Limb (tissue), 2 donors: ENCODE measurements at regions not wholly inside any gene's neighbourhood (a gene's known extent, or its start where the extent isn't known, plus 50 kb on each side); places are given as distances from the start of the nearest gene placed in this dataset.
A peak's percentile ranks its signal among the peaks of the same experiment; 100 is the strongest.
"Not testable (repeated sequence)": the region's sequence is repeated elsewhere in the genome, so short reads cannot be mapped to it uniquely, and the experiment has no call there.

Experiments used
- DNase-seq, 2 donors: peaks; one replicate each; pipeline ENCODE4 v3.0.0-alpha.2; 2016; ENCODE audit errors: extremely low spot score in 2 of 2

- no peak for DNase-seq
Observed at GRCh38 chr9:12391839-12392509, 301.2 kb upstream of the TYRP1 start.

- DNase-seq: no peak
Observed at GRCh38 chr9:12394105-12394504, 299.1 kb upstream of the TYRP1 start.

- no peak for DNase-seq
Observed at GRCh38 chr9:12403721-12404120, 289.5 kb upstream of the TYRP1 start.

- DNase-seq: no peak
Observed at GRCh38 chr9:12413986-12414385, 279.2 kb upstream of the TYRP1 start.

DNA sequence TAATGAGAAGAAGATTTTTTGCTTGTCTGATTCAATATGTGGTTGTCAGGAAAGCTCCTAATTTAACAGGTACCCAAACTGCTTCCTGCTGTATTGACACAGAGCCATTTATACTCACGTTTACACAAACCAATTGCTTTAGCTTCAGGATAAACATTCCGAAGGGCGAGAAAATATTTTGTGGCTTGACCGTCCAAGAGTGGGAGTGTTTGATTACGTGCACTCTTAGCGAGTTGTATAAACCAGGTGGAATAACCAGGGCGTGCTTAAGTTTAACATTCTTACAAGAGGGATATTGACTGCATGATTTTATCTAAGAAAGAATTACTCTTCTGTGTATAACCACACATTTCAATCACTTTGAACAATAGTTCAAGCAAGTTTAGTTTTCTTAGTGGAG is 278.7 kb upstream of the TYRP1 start:
- no peak for DNase-seq

GRCh38 chr9:12415361-12415760 is 277.8 kb upstream of the TYRP1 start:
- no peak for DNase-seq

GRCh38 chr9:12416716-12417115 is 276.5 kb upstream of the TYRP1 start:
- no peak for DNase-seq

DNA sequence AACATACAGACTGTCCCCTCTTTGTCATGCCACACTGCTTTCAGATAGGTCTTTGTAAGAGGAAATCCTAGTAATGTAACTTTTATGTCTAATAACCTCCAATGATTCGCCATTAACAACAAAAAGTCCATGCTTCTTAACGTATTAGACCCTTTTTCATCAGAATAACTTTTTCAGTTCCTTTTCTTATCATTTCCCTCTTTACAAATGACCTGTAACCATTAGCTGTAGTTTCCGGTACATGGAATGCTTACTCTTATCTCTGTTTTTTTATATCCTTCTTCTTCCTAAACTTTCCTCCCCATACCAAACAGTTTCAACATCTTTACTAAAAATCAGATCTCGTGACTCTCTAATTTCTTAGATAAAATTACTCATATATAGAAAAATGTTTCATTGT is 268.9 kb upstream of the TYRP1 start:
- DNase-seq: no peak

DNA sequence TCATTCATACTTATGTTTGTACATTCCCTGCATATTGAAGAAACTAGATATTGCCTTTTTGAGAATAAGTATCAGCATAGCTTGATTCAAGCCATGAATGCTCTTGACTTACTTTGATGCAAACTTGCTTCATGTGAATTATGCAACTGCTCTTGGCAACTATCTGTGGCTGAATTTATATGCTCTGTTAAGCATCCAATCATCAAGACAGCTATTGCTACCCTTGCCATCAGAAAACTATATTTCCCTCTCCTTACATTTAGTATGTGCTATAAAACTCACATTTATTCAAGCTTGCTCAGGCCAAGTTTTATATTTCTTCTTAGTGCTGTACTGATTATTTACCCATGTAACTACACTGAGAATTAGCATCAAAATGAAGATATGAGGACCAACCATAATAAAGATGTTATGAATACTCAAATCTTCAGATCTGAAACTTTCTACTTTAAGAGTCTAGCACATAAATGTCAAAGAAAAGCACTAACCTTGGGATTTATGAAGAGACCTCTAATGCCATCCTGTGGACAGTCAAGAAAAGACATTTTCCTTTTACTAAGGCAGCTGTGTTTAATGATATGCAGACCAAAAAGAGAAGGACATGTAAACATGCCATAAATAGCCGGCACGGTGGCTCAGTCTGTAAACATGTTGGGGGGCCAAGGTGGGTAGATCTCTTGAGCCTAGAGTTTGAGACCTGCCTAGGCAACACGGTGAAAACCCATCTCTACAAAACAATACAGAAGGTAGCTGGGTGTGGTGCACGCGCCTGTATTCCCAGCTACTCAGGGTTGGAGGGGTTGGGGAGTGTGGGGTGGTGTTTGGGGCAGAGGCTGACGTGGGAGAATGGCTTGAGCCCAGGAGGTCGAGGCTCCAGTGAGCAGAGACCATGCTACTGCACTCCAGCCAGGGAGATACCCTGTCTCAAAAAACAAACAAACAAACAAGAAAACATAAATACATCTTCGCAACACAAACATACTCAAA is 267.0 kb upstream of the TYRP1 start:
- DNase-seq: peak in 1 of 2 donors; percentile 47

DNA sequence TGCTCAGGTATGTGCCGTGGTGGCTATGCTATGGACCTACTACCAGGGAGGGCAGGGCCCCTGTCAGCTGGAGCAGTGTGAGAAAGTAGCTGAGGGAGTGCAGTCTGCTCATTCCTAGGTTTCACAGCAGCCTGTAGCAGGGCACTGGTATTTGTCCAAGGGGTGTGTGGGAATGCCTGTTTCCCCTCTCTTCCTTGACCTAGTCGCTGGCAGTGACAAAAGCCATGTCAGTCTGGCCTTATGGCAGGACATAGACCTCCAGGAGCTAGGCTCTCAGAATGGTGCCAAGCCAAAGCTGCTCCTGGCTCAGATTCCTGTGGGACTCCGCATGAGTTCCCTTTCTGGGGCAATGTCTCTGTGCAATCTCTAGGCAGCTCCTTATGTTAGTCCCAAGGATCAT is 253.9 kb upstream of the TYRP1 start:
- no peak for DNase-seq

DNA sequence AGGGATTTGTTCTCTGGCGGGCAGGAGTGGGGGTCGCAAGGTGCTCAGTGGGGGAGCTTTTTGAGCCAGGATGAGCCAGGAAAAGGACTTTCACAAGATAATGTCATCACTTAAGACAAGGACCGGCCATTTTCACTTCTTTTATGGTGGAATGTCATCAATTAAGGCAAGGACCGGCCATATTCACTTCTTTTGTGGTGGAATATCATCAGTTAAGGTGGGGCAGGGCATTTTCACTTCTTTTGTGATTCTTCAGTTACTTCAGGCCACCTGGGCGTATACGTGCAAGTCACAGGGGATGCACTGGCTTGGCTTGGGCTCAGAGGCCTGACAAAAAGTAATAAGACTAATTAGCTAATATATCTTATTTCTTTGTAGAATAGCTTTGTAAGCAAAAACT is 252.1 kb upstream of the TYRP1 start:
- DNase-seq: not testable (repeated sequence)

GRCh38 chr9:12441506-12441905 is 251.7 kb upstream of the TYRP1 start:
- no peak for DNase-seq

- DNase-seq: no peak
Observed at GRCh38 chr9:12448246-12448645, 244.9 kb upstream of the TYRP1 start.

DNA sequence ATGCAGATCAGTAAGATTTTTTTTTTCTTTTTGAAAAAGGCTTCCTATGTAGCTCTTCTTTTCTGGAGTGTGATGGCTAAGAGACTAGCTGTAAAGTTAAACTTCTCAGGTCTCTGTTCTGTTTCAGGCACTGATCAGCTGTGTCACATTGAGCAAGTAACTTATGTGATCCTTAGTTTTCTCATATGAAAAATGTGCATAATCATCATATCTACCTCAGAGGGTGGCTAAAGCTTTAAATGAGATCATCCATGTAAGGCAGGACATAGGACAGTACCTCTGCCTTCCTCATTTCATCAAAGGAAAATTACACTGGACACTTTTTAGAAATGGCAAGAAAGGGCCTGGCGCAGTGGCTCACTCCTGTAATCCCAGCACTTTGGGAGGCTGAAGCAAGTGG is 235.9 kb upstream of the TYRP1 start:
- no peak for DNase-seq

- DNase-seq: no peak
Observed at GRCh38 chr9:12461763-12462460, 231.3 kb upstream of the TYRP1 start.

DNA sequence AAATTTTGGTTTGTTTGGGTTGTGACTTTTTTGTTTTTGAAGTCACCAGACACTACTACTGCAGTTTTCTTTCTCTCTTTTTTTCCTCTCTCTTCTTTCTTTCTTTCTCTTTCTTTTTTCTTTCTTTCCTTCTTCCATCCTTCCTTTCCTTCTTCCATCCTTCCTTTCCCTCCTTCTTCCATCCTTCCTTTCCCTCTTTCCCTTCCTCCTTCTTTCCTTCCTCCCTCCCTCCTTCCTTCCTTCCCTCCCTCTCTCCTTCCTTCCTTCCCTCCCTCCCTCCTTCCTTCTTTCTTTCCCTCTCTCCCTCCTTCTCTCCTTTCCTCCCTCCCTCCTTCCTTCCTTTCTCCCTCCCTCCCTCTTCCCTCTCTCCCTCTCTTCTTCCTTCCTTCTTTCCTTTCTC is 230.3 kb upstream of the TYRP1 start:
- no peak for DNase-seq

DNA sequence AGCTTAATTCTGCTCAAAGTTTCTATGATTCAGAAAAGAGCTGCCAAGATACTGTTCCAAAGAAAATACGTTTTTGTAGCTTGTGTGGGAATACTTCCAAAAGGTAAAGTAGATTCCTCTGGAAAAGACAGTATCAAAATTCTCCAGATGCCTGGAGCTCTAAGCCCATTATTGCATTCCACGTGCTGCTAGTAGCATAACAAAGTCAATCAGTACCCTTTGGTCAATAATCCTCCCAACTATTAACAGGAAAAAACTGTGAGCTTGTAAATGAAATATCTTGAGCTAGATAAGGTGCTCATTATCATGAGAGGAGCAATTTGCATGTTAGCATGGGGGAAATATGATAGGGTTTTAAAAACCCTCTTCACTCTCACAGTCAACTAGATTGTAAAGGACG is 229.5 kb upstream of the TYRP1 start:
- DNase-seq: no peak

DNA sequence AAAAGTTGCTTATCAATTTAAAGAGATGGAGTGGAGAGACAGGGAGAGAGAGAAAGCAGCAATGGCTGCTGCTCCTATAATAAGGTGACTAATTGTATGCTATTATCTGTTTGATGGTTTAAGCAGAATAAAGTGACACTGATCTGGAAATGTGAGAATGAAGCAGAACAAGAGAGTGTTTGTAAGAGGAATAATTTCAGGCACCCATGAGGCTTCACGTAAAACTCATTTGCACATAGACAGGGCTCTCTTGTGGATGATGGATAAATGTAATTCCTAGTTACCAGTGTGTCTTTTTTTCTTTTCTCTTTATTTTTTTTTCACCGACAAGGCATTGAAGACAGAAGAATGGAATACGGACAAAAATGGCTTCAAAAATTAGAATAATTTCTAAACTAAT is 228.8 kb upstream of the TYRP1 start:
- DNase-seq: no peak

DNA sequence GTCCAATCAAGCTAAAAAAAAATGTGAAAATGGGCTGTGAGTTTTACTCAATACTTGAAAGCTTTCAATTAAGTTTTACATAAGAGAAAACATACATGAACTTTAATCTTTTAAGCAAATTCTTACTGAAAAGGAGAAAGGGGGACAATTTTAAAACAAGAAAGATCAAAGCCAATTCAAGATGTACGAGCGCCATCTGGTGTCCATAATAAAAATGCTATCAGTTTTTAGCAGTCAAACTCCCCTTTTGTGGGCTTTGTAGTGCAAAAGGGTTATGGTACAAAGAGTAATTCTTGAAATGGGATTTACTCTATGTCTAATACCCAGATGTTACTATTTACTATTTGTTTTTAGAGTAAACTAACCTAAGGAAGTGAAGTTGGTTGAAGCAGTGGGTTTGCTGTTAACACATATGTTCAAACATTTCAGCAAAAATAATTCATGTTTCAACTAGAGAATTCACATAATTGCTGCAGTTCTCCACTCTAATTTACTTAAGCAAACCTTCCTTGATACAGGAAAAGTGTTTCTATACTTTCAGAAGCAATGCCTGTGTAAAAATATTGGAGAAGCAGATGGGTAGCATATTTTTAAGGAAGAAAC is 228.2 kb upstream of the TYRP1 start:
- DNase-seq: peak in 1 of 2 donors; percentile 50

- DNase-seq: no peak
Observed at GRCh38 chr9:12469084-12469483, 224.1 kb upstream of the TYRP1 start.

DNA sequence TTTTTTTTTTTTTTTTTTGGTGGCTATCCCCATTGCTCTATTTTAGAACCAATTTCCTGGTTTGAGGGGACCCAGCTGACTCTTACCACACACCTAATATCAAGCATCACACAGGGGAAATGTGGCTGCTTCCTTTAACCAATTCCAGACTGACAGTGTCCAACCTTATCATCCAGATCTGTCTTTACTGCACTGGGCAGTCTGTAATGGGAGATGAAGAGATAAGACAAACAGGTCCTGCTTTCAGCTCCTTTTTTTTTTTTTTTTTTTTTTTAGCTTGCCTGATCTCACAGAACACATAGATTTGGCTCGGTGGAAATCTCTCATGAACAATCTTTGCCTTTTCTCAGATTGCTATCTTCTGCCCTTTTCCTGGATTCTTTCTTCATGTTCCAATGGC is 198.8 kb upstream of the TYRP1 start:
- no peak for DNase-seq

DNA sequence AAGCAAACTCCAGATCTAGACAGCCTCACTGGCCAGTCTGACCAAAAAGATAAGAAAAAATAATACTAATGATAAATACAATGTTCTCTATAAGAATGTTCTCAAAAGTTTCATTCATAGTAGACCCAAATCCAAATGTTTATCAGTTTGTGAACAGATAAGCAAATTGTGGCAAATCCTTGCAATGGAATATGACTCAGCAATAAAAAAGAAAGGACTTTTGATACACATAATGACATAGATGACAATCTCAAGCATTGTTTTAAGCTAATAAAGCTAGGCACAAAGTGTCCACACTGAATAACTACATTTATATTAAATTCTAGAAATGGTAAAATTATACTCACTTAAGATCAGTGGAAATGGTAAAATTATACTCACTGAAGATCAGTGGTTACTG is 195.4 kb upstream of the TYRP1 start:
- DNase-seq: no peak
